ENCODE measurements at regions not wholly inside any gene's neighbourhood (a gene's known extent, or its start where the extent isn't known, plus 50 kb on each side); places are given as distances from the start of the nearest gene placed in this dataset.
A peak's percentile ranks its signal among the peaks of the same experiment; 100 is the strongest.
"Not testable (repeated sequence)": the region's sequence is repeated elsewhere in the genome, so short reads cannot be mapped to it uniquely, and the experiment has no call there.

- FAIRE-seq (no peak), DNase-seq (ENCODE audit: insufficient read length) (no peak)
- TF ChIP-seq POLR2AphosphoS5 (IDR thresholded peaks at IDR 0.05; ENCODE audit: low read depth, low read length) (no peak), TAF1 (IDR thresholded peaks at IDR 0.05; ENCODE audit: borderline replicate concordance, low read depth, low read length) (no peak), POLR2A (IDR thresholded peaks at IDR 0.05; ENCODE audit: low read depth, low read length) (no peak)
Measured at GRCh38 chr15:99819981-99820718, 86.9 kb upstream of the LYSMD4 start.

- DNase-seq (ENCODE audit: insufficient read length) (no peak), FAIRE-seq (peak; percentile 51)
- TF ChIP-seq TAF1 (IDR thresholded peaks at IDR 0.05; ENCODE audit: borderline replicate concordance, low read depth, low read length): no peak
Measured at GRCh38 chr15:99818872-99819271, 85.6 kb upstream of the LYSMD4 start.

GRCh38 chr15:99816862-99817261 lies 83.6 kb upstream of the LYSMD4 start:
- not testable (repeated sequence) for DNase-seq (ENCODE audit: insufficient read length); FAIRE-seq

GRCh38 chr15:99810663-99811062 lies 77.4 kb upstream of the LYSMD4 start:
- not testable (repeated sequence) for DNase-seq (ENCODE audit: insufficient read length); FAIRE-seq

GRCh38 chr15:99799854-99800250 lies 66.6 kb upstream of the LYSMD4 start:
- not testable (repeated sequence) for DNase-seq (ENCODE audit: insufficient read length); FAIRE-seq

GRCh38 chr15:99799182-99799853 lies 66.1 kb upstream of the LYSMD4 start:
- FAIRE-seq; DNase-seq (ENCODE audit: insufficient read length): not testable (repeated sequence)

GRCh38 chr15:99796940-99797870 lies 64.0 kb upstream of the LYSMD4 start:
- not testable (repeated sequence) for DNase-seq (ENCODE audit: insufficient read length)
- FAIRE-seq: peak; percentile 91

GRCh38 chr15:99791881-99792807 lies 58.9 kb upstream of the LYSMD4 start:
- not testable (repeated sequence) for DNase-seq (ENCODE audit: insufficient read length); FAIRE-seq

- not testable (repeated sequence) for DNase-seq (ENCODE audit: insufficient read length); FAIRE-seq
Measured at GRCh38 chr15:99790751-99791150, 57.5 kb upstream of the LYSMD4 start.

GRCh38 chr15:99788156-99788555 lies 54.9 kb upstream of the LYSMD4 start:
- FAIRE-seq (no peak), DNase-seq (ENCODE audit: insufficient read length) (no peak)
- TF ChIP-seq POLR2AphosphoS5 (IDR thresholded peaks at IDR 0.05; ENCODE audit: low read depth, low read length) (no peak), POLR2A (IDR thresholded peaks at IDR 0.05; ENCODE audit: low read depth, low read length) (no peak), TAF1 (IDR thresholded peaks at IDR 0.05; ENCODE audit: borderline replicate concordance, low read depth, low read length) (no peak)

- FAIRE-seq; DNase-seq (ENCODE audit: insufficient read length): not testable (repeated sequence)
Measured at GRCh38 chr15:99784800-99785199, 51.6 kb upstream of the LYSMD4 start.

GRCh38 chr15:99783918-99784619 lies 50.8 kb upstream of the LYSMD4 start:
- FAIRE-seq; DNase-seq (ENCODE audit: insufficient read length): not testable (repeated sequence)

Measured in GM12892 (cell line).